GM18868 (cell line): ENCODE measurements at regions not wholly inside any gene's neighbourhood (a gene's known extent, or its start where the extent isn't known, plus 50 kb on each side); places are given as distances from the start of the nearest gene placed in this dataset.

Source experiments
- ATAC-seq: cut with Tn5 transposase; IDR thresholded peaks from one replicate; pipeline ENCODE4 v1.9.1; 2021; ENCODE audit warnings: mild to moderate bottlenecking, moderate library complexity; ENCODE audit not compliant: unreplicated experiment

DNA sequence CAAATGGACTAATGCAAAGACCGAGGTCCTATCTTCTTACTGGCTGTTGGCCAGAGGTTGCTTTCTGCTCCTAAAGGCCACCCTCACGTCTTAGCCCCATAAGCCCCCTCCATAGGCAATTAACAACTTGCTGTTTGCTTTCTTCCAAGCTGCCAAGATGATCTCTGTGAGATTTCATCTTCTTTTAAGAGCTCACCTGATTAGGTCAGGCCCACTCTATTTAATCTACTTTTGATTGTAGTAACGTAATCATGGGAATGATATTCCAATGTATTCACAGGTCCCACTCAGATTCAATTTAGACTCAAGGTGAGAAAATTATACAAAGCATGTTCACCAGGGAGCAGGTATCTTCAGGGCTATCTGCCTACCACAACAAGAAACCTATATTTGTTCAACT is 84.4 kb upstream of the RAD23B start:
- no peak for ATAC-seq

GRCh38 chr9:107208121-107208520 is 75.0 kb upstream of the RAD23B start:
- peak; percentile 43 for ATAC-seq

- no peak for ATAC-seq
Measured at GRCh38 chr9:107210775-107211174, 72.3 kb upstream of the RAD23B start.

- ATAC-seq = no peak
Measured at GRCh38 chr9:107211284-107211923, 71.7 kb upstream of the RAD23B start.

- ATAC-seq = no peak
Measured at GRCh38 chr9:107212613-107213012, 70.5 kb upstream of the RAD23B start.

DNA sequence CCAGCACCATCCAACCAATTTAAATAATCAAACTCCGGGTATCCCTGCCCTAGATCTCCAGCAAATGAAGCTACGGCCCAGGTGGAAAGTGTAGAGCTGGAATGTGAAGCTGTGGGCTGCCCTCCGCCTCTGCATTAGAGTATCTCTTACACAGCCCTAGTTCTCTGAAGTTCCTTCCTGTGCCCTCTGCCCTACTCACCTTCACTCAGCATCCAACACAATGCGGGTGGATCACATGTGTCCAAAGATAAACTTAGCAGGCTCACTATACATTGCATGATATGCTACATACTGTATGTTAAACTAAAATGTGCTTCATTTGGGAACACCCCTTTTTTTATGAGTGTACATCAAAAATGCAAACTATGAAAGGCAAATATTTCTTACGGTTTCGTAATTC is 70.0 kb upstream of the RAD23B start:
- peak; percentile 32 for ATAC-seq

DNA sequence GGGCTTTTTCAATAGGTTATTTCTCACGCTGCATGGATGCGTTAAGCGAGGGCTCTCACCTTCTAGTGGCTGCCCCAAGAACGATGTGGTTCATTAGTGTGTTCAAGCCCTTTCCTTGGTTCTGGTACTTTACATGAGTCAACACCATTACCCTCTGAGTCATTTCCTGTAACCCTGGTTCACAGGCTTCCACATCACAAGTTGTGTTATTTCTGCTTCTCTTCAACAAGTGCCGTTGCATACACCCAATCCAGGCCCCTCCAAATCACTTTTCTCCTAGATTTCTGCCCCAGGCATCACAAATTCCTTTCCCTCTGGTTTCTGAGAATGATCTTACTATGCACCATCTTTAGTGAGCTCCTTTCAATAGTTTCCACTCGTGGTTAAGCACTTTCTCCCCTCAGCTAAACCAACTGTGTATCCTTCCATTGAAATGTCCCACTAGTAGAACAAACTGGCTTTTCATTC is 69.5 kb upstream of the RAD23B start:
- peak; percentile 99 for ATAC-seq

DNA sequence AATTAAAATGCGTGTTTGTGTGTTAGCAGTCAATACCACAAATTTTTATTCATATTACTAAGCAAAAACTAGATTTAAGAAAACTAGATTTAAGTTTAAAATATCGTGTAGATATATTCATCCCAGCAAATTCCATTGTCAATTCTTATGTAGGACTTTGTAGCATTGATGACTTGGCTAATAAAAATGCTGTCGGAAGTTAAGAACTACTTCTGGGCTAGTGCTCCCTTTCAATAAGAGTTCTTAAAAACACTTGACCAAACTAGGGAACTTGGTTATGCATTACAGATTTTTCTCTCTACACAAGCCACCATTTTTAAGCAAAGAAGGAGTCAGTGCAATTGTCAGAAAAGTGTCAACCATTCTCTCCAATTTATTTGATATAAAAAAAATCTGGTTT is 68.7 kb upstream of the RAD23B start:
- no peak for ATAC-seq

- no peak for ATAC-seq
Measured at GRCh38 chr9:107214915-107215314, 68.2 kb upstream of the RAD23B start.

GRCh38 chr9:107215381-107215780 is 67.7 kb upstream of the RAD23B start:
- ATAC-seq = no peak

DNA sequence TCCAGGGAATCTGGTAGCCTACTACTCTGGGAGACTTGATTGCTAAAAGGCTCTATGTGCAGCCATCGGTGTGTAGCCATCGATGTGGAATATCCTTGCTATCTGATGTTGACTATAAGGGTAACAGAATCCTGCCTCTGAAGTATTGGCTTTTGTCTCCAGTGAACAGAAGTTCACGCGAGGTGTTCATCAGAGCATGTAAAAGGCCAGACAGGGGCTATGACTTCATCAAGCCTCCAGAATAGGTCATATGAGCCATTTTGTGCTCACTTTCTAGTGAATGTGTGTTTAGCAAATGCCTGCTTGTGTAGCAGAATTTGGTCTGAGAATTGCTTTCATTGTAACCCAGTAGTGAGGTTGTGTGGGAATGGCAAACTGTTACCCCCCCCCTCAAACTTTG is 66.8 kb upstream of the RAD23B start:
- no peak for ATAC-seq

DNA sequence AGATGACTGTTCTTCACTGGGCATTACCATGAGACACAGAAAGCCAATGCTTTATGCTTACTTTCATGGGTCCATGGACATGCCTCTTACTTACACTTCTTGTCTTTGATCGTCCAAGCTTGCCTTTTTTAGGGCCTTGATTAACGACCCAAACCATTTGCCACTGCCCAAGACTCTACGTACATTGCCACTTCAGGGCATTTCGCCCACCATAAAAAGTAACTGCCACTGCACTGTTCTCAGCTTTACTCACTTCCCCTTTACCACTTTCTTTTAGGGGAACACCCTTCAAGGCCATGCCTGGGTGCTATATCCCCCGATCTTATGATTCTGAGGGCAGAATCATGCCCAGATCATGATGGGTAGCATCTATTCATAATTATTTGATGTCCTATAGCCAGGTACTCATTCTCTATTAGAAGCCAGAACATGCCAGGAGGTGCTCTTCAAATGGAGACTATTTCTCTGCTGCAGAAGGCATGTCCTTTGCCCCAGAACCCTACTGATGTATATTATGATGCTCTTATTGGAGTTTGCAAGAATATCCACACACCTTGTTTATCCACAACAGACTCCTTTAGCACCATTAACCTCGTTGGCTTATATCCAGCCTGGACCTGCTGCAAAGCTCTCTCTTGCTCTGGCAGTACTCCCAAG is 64.1 kb upstream of the RAD23B start:
- peak; percentile 85 for ATAC-seq

- ATAC-seq = peak; percentile 60
Measured at GRCh38 chr9:107219486-107220077, 63.5 kb upstream of the RAD23B start.

- ATAC-seq = no peak
Measured at GRCh38 chr9:107221321-107221720, 61.8 kb upstream of the RAD23B start.

DNA sequence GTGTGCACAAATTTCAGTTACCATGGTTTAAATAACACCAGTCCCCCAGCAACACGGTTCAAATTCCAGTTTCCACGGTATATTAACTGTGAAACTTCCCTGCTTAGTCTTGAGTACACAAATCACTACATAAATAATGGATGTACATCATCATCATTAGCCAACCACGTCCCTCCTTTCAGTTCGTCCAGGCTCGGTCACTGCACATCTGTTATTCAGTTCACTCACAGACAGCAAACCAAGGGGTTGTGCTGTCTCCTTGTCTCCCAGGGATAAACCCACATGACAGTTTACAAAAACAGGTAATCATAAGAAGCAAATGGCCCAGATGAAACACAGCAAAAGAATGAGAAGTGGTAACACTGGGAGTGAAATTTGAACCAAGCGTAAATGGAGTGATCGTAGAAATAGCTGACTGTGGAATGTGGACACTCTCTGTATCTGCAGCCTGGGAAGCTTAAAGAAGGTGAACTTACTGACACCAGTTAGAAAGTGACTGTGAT is 61.0 kb upstream of the RAD23B start:
- ATAC-seq = no peak

GRCh38 chr9:107223381-107223780 is 59.7 kb upstream of the RAD23B start:
- no peak for ATAC-seq

GRCh38 chr9:107224252-107224651 is 58.8 kb upstream of the RAD23B start:
- no peak for ATAC-seq

GRCh38 chr9:107226421-107226820 is 56.7 kb upstream of the RAD23B start:
- no peak for ATAC-seq

- no peak for ATAC-seq
Measured at GRCh38 chr9:107227774-107228173, 55.3 kb upstream of the RAD23B start.

GRCh38 chr9:107228496-107229039 is 54.5 kb upstream of the RAD23B start:
- ATAC-seq = no peak

GRCh38 chr9:107229241-107229741 is 53.8 kb upstream of the RAD23B start:
- ATAC-seq = no peak
